ENCODE measurements at regions not wholly inside any gene's neighbourhood (a gene's known extent, or its start where the extent isn't known, plus 50 kb on each side); places are given as distances from the start of the nearest gene placed in this dataset.

- peaks cover 6% of the 10 kb centered on the region for H3K9me3 Mint-ChIP-seq
- H3K4me1 Mint-ChIP-seq: peaks cover 19% of the 10 kb centered on the region
- H3K36me3 Mint-ChIP-seq: peaks cover 15% of the 10 kb centered on the region
- no peak overlapping the region for H3K4me3 Mint-ChIP-seq
- H3K27ac Mint-ChIP-seq: no peak overlapping the region
- no peak for DNase-seq (ENCODE audit: low spot score in 2 of 2, unreplicated experiment in 2 of 2)
- TF ChIP-seq CTCF (IDR thresholded peaks at IDR 0.05; ENCODE audit: unreplicated experiment): no peak
- H3K27me3 Mint-ChIP-seq (ENCODE audit: low read depth): no peaks in the 10 kb centered on the region
Measured at GRCh38 chr13:73981595-73981994, 152.6 kb downstream of the KLF12 start.

- H3K4me3 Mint-ChIP-seq: no peak overlapping the region
- H3K9me3 Mint-ChIP-seq: peaks cover 36% of the 10 kb centered on the region
- peaks cover 30% of the 10 kb centered on the region for H3K36me3 Mint-ChIP-seq
- no peak for DNase-seq (ENCODE audit: low spot score in 2 of 2, unreplicated experiment in 2 of 2)
- H3K27ac Mint-ChIP-seq: no peak overlapping the region
- TF ChIP-seq CTCF (IDR thresholded peaks at IDR 0.05; ENCODE audit: unreplicated experiment): no peak
- no peaks in the 10 kb centered on the region for H3K27me3 Mint-ChIP-seq (ENCODE audit: low read depth)
- peaks cover 14% of the 10 kb centered on the region for H3K4me1 Mint-ChIP-seq
Measured at GRCh38 chr13:73975767-73976166, 158.4 kb downstream of the KLF12 start.

GRCh38 chr13:73974051-73974450 is 160.2 kb downstream of the KLF12 start:
- Mint-ChIP-seq H3K4me1 (peaks cover 14% of the 10 kb centered on the region), H3K36me3 (peaks cover 28% of the 10 kb centered on the region), H3K27ac (no peak overlapping the region), H3K4me3 (no peak overlapping the region), H3K9me3 (peaks cover 36% of the 10 kb centered on the region), H3K27me3 (ENCODE audit: low read depth) (no peaks in the 10 kb centered on the region)
- no peak for TF ChIP-seq CTCF (IDR thresholded peaks at IDR 0.05; ENCODE audit: unreplicated experiment)
- no peak for DNase-seq (ENCODE audit: low spot score in 2 of 2, unreplicated experiment in 2 of 2)

GRCh38 chr13:73973156-73973555 is 161.0 kb downstream of the KLF12 start:
- peaks cover 14% of the 10 kb centered on the region for H3K4me1 Mint-ChIP-seq
- no peak overlapping the region for H3K27ac Mint-ChIP-seq
- peaks cover 32% of the 10 kb centered on the region for H3K9me3 Mint-ChIP-seq
- H3K36me3 Mint-ChIP-seq: peaks cover 23% of the 10 kb centered on the region
- no peak overlapping the region for H3K4me3 Mint-ChIP-seq
- DNase-seq (ENCODE audit: low spot score in 2 of 2, unreplicated experiment in 2 of 2): no peak
- no peak for TF ChIP-seq CTCF (IDR thresholded peaks at IDR 0.05; ENCODE audit: unreplicated experiment)
- no peaks in the 10 kb centered on the region for H3K27me3 Mint-ChIP-seq (ENCODE audit: low read depth)

- H3K36me3 Mint-ChIP-seq: peaks cover 19% of the 10 kb centered on the region
- TF ChIP-seq CTCF (IDR thresholded peaks at IDR 0.05; ENCODE audit: unreplicated experiment): no peak
- no peak overlapping the region for H3K4me3 Mint-ChIP-seq
- H3K9me3 Mint-ChIP-seq: peaks cover 32% of the 10 kb centered on the region
- no peaks in the 10 kb centered on the region for H3K27me3 Mint-ChIP-seq (ENCODE audit: low read depth)
- H3K4me1 Mint-ChIP-seq: peaks cover 8% of the 10 kb centered on the region
- H3K27ac Mint-ChIP-seq: no peak overlapping the region
- DNase-seq (ENCODE audit: low spot score in 2 of 2, unreplicated experiment in 2 of 2): no peak
Measured at GRCh38 chr13:73972545-73972944, 161.7 kb downstream of the KLF12 start.

GRCh38 chr13:73971481-73971880 is 162.7 kb downstream of the KLF12 start:
- Mint-ChIP-seq H3K4me1 (peaks cover 5% of the 10 kb centered on the region), H3K27ac (no peak overlapping the region), H3K4me3 (no peak overlapping the region), H3K36me3 (peaks cover 19% of the 10 kb centered on the region), H3K9me3 (peaks cover 29% of the 10 kb centered on the region), H3K27me3 (ENCODE audit: low read depth) (no peaks in the 10 kb centered on the region)
- TF ChIP-seq CTCF (IDR thresholded peaks at IDR 0.05; ENCODE audit: unreplicated experiment): no peak
- no peak for DNase-seq (ENCODE audit: low spot score in 2 of 2, unreplicated experiment in 2 of 2)

Data from mesothelial cell of epicardium (in vitro differentiated cells).